ENCODE measurements at regions not wholly inside any gene's neighbourhood (a gene's known extent, or its start where the extent isn't known, plus 50 kb on each side); places are given as distances from the start of the nearest gene placed in this dataset.

DNA sequence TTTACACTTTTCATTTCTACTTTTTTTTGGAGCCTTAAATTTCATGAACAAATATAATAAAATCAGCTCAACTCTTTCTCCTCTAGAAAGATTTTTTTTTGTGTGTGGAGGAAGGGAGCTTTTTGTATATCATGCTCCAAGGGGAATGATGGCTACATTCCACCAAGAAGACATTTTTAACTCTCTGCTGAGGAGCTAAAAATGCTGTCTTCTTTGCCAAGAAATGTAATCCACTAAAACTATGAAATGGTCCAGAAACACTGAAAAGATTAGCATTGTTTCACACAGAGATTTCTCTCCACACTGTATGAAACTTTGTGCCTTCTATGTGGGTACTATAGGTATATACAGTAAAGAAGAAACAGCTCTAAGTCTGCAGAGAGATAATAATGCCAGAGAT lies 74.1 kb upstream of the ANK3 start:
- DNase-seq = no peak

DNA sequence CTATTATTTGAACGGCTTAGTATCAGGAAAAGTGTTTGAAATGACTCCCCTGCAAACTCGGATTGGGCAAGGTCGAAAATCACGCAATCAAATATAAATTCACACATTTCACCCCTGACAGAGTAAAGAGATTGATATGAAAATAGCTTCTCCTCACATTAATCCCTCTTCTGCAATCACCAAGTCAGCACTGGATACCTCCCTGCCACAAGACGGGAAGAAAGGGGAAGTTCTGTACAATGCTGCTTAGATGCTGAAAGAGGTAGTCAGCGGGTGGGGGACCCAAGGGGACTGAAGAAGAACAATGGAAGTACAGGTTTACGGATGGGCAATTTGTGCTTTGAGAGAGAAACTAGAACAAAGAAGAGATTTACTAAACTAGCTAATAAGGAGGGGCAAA lies 72.0 kb upstream of the ANK3 start:
- DNase-seq = no peak

DNA sequence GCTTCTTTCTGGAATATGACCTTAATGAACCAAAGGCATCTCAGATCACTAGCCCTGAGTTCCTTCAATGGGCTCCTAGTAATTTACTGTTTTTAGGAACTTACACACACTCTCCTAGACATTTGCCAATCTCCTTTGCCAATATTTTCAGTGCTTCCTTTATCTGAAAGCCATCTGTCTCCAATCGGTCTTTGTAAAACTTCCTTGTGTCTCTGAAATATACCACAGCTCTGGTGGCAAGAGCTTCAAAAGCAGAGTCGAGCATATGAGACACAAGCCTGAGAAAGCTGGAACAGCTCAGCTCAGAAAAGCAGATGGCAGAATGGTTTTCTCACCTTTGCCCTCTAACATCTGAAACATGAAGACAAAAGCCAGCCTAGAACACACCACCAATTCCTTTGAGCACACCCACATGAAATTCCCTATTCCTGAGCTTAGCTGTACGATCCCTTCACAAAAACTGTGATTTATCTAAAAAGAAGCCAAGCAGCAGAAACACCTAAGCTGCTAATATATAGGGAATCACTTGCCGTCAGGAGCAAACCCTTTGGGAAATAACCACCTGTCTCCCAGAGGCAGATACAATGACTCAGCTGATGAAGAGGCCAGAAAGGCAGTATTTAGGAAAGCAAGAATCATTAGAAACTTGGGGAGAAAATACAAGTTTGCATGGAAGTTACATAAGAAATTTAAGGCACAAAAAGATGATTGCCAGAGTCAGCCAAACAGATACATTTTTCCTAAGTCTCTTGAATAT lies 70.2 kb upstream of the ANK3 start:
- no peak for DNase-seq

DNA sequence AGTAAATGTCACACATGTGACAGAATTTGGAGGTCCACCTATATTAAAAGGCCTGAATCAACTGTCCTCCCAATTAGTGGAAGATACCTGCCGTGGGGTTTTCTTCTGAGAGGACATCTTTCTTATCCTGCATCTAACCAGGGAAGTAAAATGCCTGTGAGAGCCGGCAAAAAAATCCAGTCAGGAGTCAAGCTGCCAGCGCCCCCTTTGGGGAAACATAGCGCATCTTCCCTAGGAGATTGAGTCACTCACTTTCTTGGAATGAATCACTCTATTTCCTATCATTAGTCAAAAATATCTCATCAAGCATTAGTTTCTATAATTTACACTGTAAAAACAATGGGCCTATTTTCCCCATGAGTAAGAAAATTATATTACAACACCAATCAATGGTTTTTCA lies 66.4 kb upstream of the ANK3 start:
- no peak for DNase-seq

DNA sequence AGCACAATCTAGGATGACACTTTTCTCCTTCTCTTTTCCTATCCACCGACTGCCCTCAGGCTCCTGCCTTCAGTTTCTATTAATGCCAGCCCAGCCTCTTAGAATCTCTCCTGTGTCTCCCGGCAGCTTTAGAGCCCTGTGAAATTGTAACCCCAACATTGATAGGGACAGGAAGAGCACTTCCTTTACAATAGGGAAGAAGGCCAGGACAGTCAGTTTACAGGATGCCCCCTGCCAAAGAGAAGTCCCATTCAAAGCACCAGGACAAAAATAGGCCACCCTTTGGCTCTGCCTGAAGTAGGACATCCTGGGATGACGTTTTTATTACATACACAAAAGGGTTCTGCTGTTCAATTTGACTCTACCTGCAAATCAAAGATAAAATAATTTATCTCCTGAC lies 64.7 kb upstream of the ANK3 start:
- no peak for DNase-seq

DNA sequence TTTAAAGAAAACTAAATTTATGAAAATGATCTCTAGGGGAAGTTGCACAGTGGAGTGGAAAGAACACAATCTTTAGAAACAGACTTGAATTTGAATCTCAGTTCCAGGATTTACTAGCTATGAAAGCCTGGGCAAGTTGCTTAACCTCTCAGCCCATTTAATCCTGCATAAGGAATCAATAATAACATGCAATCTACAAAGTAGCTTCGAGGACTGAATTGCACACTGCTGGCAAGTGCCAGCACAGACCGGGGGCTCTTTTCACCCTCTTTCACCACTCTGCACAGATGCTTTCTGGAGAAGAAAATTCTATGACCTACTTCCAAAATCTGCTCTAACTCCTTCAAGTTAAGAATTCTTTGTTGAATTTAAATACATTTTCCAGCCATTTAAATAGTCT lies 63.4 kb upstream of the ANK3 start:
- DNase-seq = no peak

DNA sequence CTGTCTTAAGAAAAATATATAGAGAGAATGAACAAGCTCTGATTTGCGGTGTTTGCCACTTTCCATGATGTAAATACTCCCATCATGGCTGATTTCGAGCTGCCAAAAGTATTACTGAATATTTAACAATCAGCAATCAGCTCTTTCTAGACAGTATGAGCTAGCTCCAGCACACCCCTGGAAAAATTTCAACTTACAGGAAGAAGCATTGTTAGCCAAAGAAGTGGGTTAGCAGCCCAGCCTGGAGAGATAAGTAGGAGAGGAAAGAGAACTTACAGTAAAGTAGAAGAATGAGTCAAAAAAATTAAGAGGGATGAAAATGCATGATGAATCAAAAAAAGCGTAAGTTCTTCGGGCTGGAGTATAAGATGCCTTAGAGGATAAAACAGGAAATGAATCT lies 60.6 kb upstream of the ANK3 start:
- DNase-seq = no peak

DNA sequence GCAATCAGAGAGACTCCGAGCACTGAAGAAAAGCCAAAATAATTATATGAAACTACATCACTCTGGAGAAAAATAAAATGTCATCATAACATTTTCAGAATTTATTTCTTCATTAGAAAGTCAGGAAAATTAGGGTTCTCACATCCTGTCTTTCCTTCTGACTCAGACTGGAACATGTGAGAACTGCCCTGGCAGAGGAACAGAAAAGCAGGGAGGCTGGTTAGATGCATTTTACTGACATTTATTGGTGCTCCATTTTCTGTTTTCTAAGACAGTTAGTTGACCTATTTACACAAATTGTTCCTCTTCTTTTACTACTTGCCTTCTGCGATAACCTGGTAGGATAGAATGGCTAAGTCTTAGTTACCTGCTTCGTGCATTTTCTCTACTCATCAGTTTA lies 58.6 kb upstream of the ANK3 start:
- no peak for DNase-seq

DNA sequence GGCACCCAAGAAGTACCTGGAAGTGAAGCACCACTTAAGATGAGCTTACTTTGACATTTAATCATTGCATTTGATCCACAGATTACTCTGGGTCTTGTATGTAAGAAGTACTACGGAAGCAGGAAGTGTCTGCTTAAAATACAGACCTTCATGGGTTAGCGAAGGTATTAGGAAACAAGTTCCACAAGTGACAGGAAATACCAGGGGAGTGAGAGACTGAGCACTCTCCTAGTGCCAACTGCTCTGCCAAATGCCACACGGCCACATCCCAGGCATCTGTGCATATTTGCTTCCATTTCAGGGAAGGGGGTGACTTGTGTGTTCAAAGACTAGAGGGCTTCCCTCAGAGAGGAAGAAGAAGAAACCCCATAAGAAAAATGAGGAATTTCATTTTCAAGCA lies 57.2 kb upstream of the ANK3 start:
- no peak for DNase-seq

DNA sequence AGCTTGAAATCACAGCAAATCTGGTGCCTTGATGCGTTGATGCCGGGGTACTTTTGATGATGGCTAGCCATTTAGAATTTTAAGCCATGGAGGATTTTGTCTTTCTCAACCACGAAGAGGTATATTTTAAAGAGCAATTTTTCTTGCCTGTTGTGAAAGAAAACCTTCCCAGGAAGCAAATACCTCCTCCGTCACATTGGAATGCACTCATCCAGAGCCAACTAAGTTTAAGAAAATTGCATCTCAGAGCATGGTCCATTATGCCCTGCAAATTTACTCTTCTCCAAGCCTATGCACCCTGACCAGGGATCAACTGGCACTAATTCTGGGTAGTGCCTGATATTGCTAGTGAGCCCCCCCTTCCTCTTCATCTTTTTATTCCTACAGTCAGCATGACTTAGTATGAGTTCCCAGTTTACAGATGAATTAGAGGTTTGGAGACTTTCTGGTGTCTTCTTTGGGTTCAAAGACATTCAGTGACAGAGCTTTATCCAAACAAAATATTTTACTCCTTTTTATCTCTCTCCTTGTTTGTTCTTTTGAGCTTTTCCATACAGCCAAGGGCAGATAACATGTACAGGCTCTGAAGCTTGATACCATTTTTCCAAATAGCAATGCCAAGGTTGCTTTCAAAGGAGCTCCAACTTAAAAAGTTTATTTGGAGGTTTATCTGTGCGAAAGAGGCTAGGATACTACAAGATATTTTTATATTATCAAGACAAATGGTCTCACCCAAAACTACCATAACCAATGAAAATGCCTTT lies 56.6 kb upstream of the ANK3 start:
- no peak for DNase-seq

DNA sequence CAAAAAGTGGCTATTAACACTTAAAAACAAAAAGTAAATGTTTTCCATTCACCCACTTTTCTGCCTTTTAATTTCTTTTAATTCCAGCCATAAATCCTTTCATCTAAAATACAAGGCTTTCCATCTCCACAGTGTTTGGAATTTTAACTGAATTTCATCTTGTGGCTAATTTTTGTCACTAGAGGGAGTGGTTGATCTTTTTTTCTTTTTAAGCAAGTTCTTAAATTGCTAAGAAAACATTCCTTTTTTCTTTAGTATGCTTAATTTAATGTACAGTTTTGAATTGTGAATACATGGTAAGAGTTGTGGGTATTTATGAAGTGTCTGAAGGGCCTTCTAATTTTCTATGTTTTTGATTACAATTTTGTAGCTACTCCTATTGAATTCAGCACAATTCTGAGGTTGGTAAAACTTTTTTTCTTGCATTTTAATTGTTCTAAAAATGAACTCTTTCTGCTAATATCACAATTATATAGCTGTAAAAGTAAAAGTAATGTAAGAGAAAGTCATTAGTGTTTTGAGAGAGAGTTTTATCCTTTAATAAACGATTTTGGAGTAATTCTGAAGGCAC lies 54.9 kb upstream of the ANK3 start:
- DNase-seq = peak; percentile 3

DNA sequence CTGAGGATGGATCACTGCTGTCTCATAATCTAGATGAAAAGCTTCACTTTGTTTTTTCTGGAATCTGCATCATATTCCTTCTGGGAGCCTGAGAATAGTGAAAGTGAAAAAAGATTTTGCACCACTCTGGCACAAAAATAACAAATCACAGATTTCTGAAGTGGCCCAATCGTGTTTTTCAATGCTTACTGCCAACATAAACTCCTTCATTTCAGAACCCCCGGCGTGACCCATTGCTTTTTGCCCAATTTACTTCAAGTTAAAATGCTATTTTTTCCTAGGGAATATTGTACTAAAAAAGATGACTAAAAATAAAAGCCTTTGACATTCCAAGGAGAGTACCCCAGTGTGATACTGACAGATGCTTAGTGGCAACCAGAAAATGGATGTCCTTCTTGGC lies 53.7 kb upstream of the ANK3 start:
- DNase-seq = no peak

DNA sequence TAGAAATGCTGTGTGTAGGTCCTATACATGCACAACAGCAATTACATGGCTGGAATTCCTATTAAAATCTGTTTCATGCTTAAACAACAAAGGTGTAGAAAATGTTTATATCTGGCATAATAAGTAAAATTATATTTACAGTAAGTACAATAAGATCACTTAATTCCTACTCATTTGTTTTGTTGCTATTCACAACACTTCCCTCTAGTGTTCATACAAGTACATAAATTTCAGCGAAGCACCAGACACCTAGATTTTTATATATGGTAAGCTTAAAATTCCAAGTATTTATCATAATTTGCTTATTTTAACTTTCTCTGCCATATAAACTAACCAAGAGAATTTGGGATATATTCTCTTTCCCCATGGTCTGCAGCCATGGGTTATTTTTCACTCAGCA lies 51.8 kb upstream of the ANK3 start:
- no peak for DNase-seq

DNA sequence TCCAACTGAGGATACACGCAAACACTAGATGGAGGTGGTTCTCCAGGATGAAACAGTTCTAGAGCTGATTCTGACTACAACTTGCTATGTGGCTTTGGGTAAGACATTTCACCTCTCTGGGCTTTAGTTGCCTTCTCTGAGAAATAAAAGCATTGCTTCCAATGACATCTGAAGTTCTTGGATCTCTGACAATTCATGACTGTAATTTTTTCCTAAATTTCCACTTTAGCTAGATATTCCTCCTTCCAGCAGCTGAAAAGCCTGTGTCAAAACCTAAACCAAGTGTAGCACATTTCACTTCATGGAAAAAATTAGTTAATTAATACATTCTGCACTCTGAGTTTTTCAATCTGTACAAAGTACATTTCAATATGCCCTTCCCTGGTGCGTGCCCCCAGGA lies 50.0 kb upstream of the ANK3 start:
- no peak for DNase-seq

Measured in NCI-H2029 (cell line).